ENCODE measurements at regions not wholly inside any gene's neighbourhood (a gene's known extent, or its start where the extent isn't known, plus 50 kb on each side); places are given as distances from the start of the nearest gene placed in this dataset.
A peak's percentile ranks its signal among the peaks of the same experiment; 100 is the strongest.

GRCh38 chr5:117230375-117230774 is 655.8 kb upstream of the SEMA6A start:
- Histone ChIP-seq H3K4me2 (ENCODE audit: control insufficient read depth, insufficient read depth) (no peak overlapping the region), H4K20me1 (ENCODE audit: control insufficient read depth, insufficient read depth) (no peaks in the 10 kb centered on the region), H2AFZ (ENCODE audit: control insufficient read depth, low read depth, low read length) (no peak overlapping the region), H3K36me3 (ENCODE audit: control insufficient read depth in 2 of 2, insufficient read depth in 2 of 2, low read length in 1 of 2) (no peaks in the 10 kb centered on the region), H3K4me1 (ENCODE audit: control insufficient read depth, insufficient read depth, low read length) (no peaks in the 10 kb centered on the region), H3K27me3 (replicated peaks in 1 of 2; ENCODE audit: control insufficient read depth in 2 of 2, insufficient read depth in 2 of 2, low read length in 1 of 2) (no peaks in the 10 kb centered on the region), H3K79me2 (ENCODE audit: control insufficient read depth, insufficient read depth, low read length) (no peaks in the 10 kb centered on the region), H3K27ac (ENCODE audit: control insufficient read depth, insufficient read depth) (no peak overlapping the region), H3K9ac (ENCODE audit: control insufficient read depth, insufficient read depth, low read length) (no peak overlapping the region), H3K4me3 (no peak overlapping the region), H3K9me3 (replicated peaks; ENCODE audit: control insufficient read depth, insufficient read depth, low read length) (no peaks in the 10 kb centered on the region)
- RAD21 ChIA-PET (ENCODE audit: unreplicated experiment) = no interaction called here
- in situ Hi-C loops (cut with MboI) (no loop called here), intact Hi-C loops (cut with micrococcal nuclease; ENCODE audit: unreplicated experiment) (no loop called here)
- SMC1A ChIA-PET (ENCODE audit: uncharacterized antibody, unreplicated experiment) = interaction anchor here (0.7 to 1.5 kb wide), 3 partner anchors 12 to 37 kb away, joined by 3 to 4 read pairs (median 3); no protein-coding TSS in a partner anchor
- POLR2A ChIA-PET = no interaction called here
- BruUV-seq (replicated peaks) = no TSS peak
- peak in 1 of 2 experiments; percentile 18; a peak in 1 of 4 replicates for TF ChIP-seq IKZF2 (IDR thresholded peaks at IDR 0.05)
- 0 out of 2 replicates have a peak, but pooled peaks have one; percentile 18 for TF ChIP-seq ATF7 (IDR thresholded peaks at IDR 0.05; ENCODE audit: low read depth)
- no peak for TF ChIP-seq CEBPB (IDR thresholded peaks at IDR 0.05; ENCODE audit: borderline replicate concordance in 1 of 2, low read depth in 2 of 2, low read length in 2 of 2)
- peak; percentile 83 for TF ChIP-seq MTA2 (IDR thresholded peaks at IDR 0.05; ENCODE audit: low read depth)
- ATAC-seq (peak; percentile 65), DNase-seq (ENCODE audit: low read depth, low spot score) (no peak), FAIRE-seq (no peak)
- 13% methylated on average over 3 of the region's 3 CpGs for WGBS (ENCODE audit: insufficient coverage, insufficient replicate concordance, low lambda C conversion rate, missing lambda C conversion rate)
- CTCF ChIA-PET = no interaction called here

GRCh38 chr5:117220730-117221129 is 646.1 kb upstream of the SEMA6A start:
- no peaks in the 10 kb centered on the region for H3K27me3 ChIP-seq (replicated peaks in 1 of 2; ENCODE audit: control insufficient read depth in 2 of 2, insufficient read depth in 2 of 2, low read length in 1 of 2)
- no peaks in the 10 kb centered on the region for H4K20me1 ChIP-seq (ENCODE audit: control insufficient read depth, insufficient read depth)
- H2AFZ ChIP-seq (ENCODE audit: control insufficient read depth, low read depth, low read length) = no peak overlapping the region
- no peaks in the 10 kb centered on the region for H3K4me1 ChIP-seq (ENCODE audit: control insufficient read depth, insufficient read depth, low read length)
- ChIA-PET POLR2A (no interaction called here), SMC1A (ENCODE audit: uncharacterized antibody, unreplicated experiment) (no interaction called here), RAD21 (ENCODE audit: unreplicated experiment) (no interaction called here), CTCF (no interaction called here)
- 0% methylated on average over 1 of the region's 1 CpG for WGBS (ENCODE audit: insufficient coverage, insufficient replicate concordance, low lambda C conversion rate, missing lambda C conversion rate)
- no peaks in the 10 kb centered on the region for H3K79me2 ChIP-seq (ENCODE audit: control insufficient read depth, insufficient read depth, low read length)
- H3K36me3 ChIP-seq (ENCODE audit: control insufficient read depth in 2 of 2, insufficient read depth in 2 of 2, low read length in 1 of 2) = no peaks in the 10 kb centered on the region
- no peaks in the 10 kb centered on the region for H3K9me3 ChIP-seq (replicated peaks; ENCODE audit: control insufficient read depth, insufficient read depth, low read length)
- no peak overlapping the region for H3K4me3 ChIP-seq
- no peak overlapping the region for H3K27ac ChIP-seq (ENCODE audit: control insufficient read depth, insufficient read depth)
- no peak for ATAC-seq
- no peak for TF ChIP-seq NRF1 (conservative IDR thresholded peaks at IDR 0.05; ENCODE audit: low read depth, low read length)
- TF ChIP-seq MYC (IDR thresholded peaks at IDR 0.05; ENCODE audit: insufficient read depth, insufficient read length, insufficient replicate concordance, low read length, severe bottlenecking) = no peak
- TF ChIP-seq MTA3 (IDR thresholded peaks at IDR 0.05; ENCODE audit: borderline replicate concordance, low read length) = no peak
- no peak for TF ChIP-seq YBX1 (IDR thresholded peaks at IDR 0.05)
- no peak for TF ChIP-seq MYB (IDR thresholded peaks at IDR 0.05; ENCODE audit: borderline replicate concordance, low read depth, low read length)
- intact Hi-C loops (cut with micrococcal nuclease; ENCODE audit: unreplicated experiment) = no loop called here
- BruUV-seq (replicated peaks) = no TSS peak
- no peak overlapping the region for H3K9ac ChIP-seq (ENCODE audit: control insufficient read depth, insufficient read depth, low read length)
- FAIRE-seq = no peak
- in situ Hi-C loops (cut with MboI) = no loop called here
- H3K4me2 ChIP-seq (ENCODE audit: control insufficient read depth, insufficient read depth) = no peak overlapping the region
- DNase-seq (ENCODE audit: low read depth, low spot score) = no peak

All from GM12878 (cell line).